H1 (cell line): ENCODE measurements at regions not wholly inside any gene's neighbourhood (a gene's known extent, or its start where the extent isn't known, plus 50 kb on each side); places are given as distances from the start of the nearest gene placed in this dataset.

ENCODE experiments used
- CTCF ChIA-PET: fragments of 300-600 bp; sonication (Branson Sonifier 250); formaldehyde crosslinking; loops from one replicate; lab custom pipeline; 2021; ENCODE audit not compliant: partially characterized antibody; lab: Charles Lee
- POLR2A ChIA-PET: fragments of 300-600 bp; sonication (Branson Sonifier 250); formaldehyde crosslinking; loops from one replicate; lab custom pipeline; 2021; ENCODE audit warnings: inconsistent platforms; ENCODE audit not compliant: partially characterized antibody; lab: Charles Lee
- DNase-seq, 2 experiments: peaks; one replicate each; pipeline versions ENCODE4 v3.0.0 to v3.0.0-alpha.2; 2010 to 2022; ENCODE audit warnings: low spot score in 2 of 2, low read depth in 1 of 2, mixed read lengths in 1 of 2
- FAIRE-seq: peaks from 2 replicates; lab custom pipeline; 2011; peaks lifted over from hg19 to GRCh38; lab: Jason Lieb, UNC
- H2AFZ ChIP-seq: 2 replicates; pipeline ENCODE4 v1.8.1; 2012; ENCODE audit warnings: low read length, inconsistent platforms
- H2AK5ac ChIP-seq: 2 replicates; pipeline ENCODE4 v1.6.1; 2013; ENCODE audit warnings: low read depth, low read length
- H2BK120ac ChIP-seq: replicated peaks from 2 replicates; pipeline ENCODE3; 2013; ENCODE audit warnings: low read depth, low read length, inconsistent platforms
- H2BK12ac ChIP-seq: 2 replicates; pipeline ENCODE4 v1.6.1; 2013; ENCODE audit warnings: low read depth, low read length
- H2BK15ac ChIP-seq: 2 replicates; pipeline ENCODE4 v1.6.1; 2013; ENCODE audit warnings: low read length
- H2BK20ac ChIP-seq: 2 replicates; pipeline ENCODE4 v1.6.1; 2013; ENCODE audit warnings: low read length
- H2BK5ac ChIP-seq: 2 replicates; pipeline ENCODE4 v1.6.1; 2013; ENCODE audit warnings: low read depth, low read length
- H3K14ac ChIP-seq: 2 replicates; pipeline ENCODE4 v1.6.1; 2013; ENCODE audit warnings: inconsistent platforms; ENCODE audit not compliant: insufficient read length
- H3K18ac ChIP-seq: 2 replicates; pipeline ENCODE4 v1.6.1; 2013; ENCODE audit warnings: low read length; ENCODE audit errors: extremely low read depth
- H3K23ac ChIP-seq: 2 replicates; pipeline ENCODE4 v1.6.1; 2013; ENCODE audit warnings: inconsistent platforms; ENCODE audit not compliant: insufficient read length
- H3K23me2 ChIP-seq: 2 replicates; pipeline ENCODE4 v1.6.1; 2013; ENCODE audit warnings: low read depth, low read length
- H3K27ac ChIP-seq: 2 replicates; pipeline ENCODE4 v1.6.1; 2011; ENCODE audit warnings: low read depth, low read length, inconsistent platforms
- H3K27me3 ChIP-seq, 4 experiments: replicated peaks in 1 of 4; 1 replicate in 1 of 4; 2 replicates in 3 of 4; pipeline versions ENCODE4 v1.6.1 to v1.8.1; 2011 to 2013; ENCODE audit warnings: low read length in 3 of 4, mild to moderate bottlenecking in 3 of 4, inconsistent platforms in 2 of 4, mixed read lengths in 2 of 4, moderate library complexity in 1 of 4; ENCODE audit not compliant: control insufficient read depth in 3 of 4, insufficient read depth in 3 of 4; ENCODE audit errors: extremely low read depth in 1 of 4
- H3K36me3 ChIP-seq, 4 experiments: 2 replicates each; pipeline versions ENCODE4 v1.6.1 to v1.8.1; 2011 to 2013; ENCODE audit warnings: mild to moderate bottlenecking in 4 of 4, low read length in 3 of 4, moderate library complexity in 2 of 4, control low read depth in 1 of 4, inconsistent platforms in 1 of 4; ENCODE audit not compliant: insufficient read depth in 4 of 4, control insufficient read depth in 2 of 4
- H3K4ac ChIP-seq: replicated peaks from 2 replicates; pipeline ENCODE3; 2013; ENCODE audit warnings: low read length, low read depth, mixed read lengths, inconsistent platforms; ENCODE audit not compliant: insufficient read length
- H3K4me1 ChIP-seq, 4 experiments: replicated peaks in 1 of 4; 1 replicate in 1 of 4; 2 replicates in 3 of 4; pipeline versions ENCODE4 v1.6.1 to v1.8.1; 2011 to 2013; ENCODE audit warnings: low read length in 3 of 4, inconsistent platforms in 2 of 4, mixed read lengths in 1 of 4; ENCODE audit not compliant: insufficient read depth in 4 of 4, control insufficient read depth in 3 of 4
- H3K4me2 ChIP-seq, 2 experiments: 2 replicates each; pipeline versions ENCODE4 v1.6.1 to v1.8.1; 2011 to 2013; ENCODE audit warnings: low read depth in 2 of 2, low read length in 2 of 2, control low read depth in 1 of 2, inconsistent platforms in 1 of 2, mild to moderate bottlenecking in 1 of 2; ENCODE audit not compliant: insufficient read depth in 1 of 2
- H3K4me3 ChIP-seq, 4 experiments: fragments of 200-600, 300-600 bp in 1 of 4; sonication (generic), shearing (Covaris generic), sonication (Bioruptor Twin) in 1 of 4; 2 replicates each; pipeline versions ENCODE4 v1.5.1 to v1.8.1; 2011 to 2016; ENCODE audit warnings: low read length in 4 of 4, low read depth in 3 of 4, control low read depth in 2 of 4, inconsistent platforms in 2 of 4, mild to moderate bottlenecking in 2 of 4, mixed read lengths in 1 of 4, moderate library complexity in 1 of 4; ENCODE audit not compliant: insufficient read depth in 2 of 4; ENCODE audit errors: extremely low read depth in 1 of 4
- H3K56ac ChIP-seq: replicated peaks from 2 replicates; pipeline ENCODE3; 2013; ENCODE audit warnings: low read depth, mild to moderate bottlenecking, mixed read lengths, low read length, inconsistent platforms; ENCODE audit not compliant: insufficient read length
- H3K79me1 ChIP-seq: 2 replicates; pipeline ENCODE4 v1.6.1; 2013; ENCODE audit warnings: low read depth, low read length, control low read depth
- H3K79me2 ChIP-seq, 2 experiments: 2 replicates each; pipeline versions ENCODE4 v1.6.1 to v1.8.1; 2012 to 2013; ENCODE audit warnings: low read length in 2 of 2, mild to moderate bottlenecking in 2 of 2, inconsistent platforms in 1 of 2; ENCODE audit not compliant: insufficient read depth in 2 of 2, control insufficient read depth in 1 of 2
- H3K9ac ChIP-seq, 4 experiments: replicated peaks in 1 of 4; 1 replicate in 1 of 4; 2 replicates in 3 of 4; pipeline versions ENCODE4 v1.6.1 to v1.8.1; 2011 to 2013; ENCODE audit warnings: low read depth in 3 of 4, low read length in 3 of 4, control low read depth in 2 of 4, mild to moderate bottlenecking in 2 of 4, moderate library complexity in 2 of 4, inconsistent platforms in 1 of 4; ENCODE audit errors: extremely low read depth in 1 of 4
- H3K9me3 ChIP-seq, 2 experiments: 2 replicates each; pipeline versions ENCODE4 v1.6.1 to v1.8.1; 2012 to 2013; ENCODE audit warnings: mild to moderate bottlenecking in 2 of 2, moderate library complexity in 2 of 2, control low read depth in 1 of 2, inconsistent platforms in 1 of 2, low read depth in 1 of 2, low read length in 1 of 2, mixed read lengths in 1 of 2; ENCODE audit not compliant: insufficient read depth in 2 of 2
- H4K20me1 ChIP-seq, 2 experiments: replicated peaks in 1 of 2; 2 replicates each; pipeline versions ENCODE3 to v1.8.1; 2011 to 2013; ENCODE audit warnings: inconsistent platforms in 2 of 2, low read length in 2 of 2, mild to moderate bottlenecking in 1 of 2; ENCODE audit not compliant: insufficient read depth in 2 of 2, control insufficient read depth in 1 of 2
- H4K5ac ChIP-seq: 2 replicates; pipeline ENCODE4 v1.6.1; 2013; ENCODE audit warnings: low read length, low read depth, mixed read lengths, inconsistent platforms; ENCODE audit not compliant: insufficient read length
- H4K8ac ChIP-seq: 2 replicates; pipeline ENCODE4 v1.8.0; 2013; ENCODE audit warnings: mild to moderate bottlenecking, moderate library complexity, low read length, inconsistent platforms; ENCODE audit not compliant: insufficient read depth; ENCODE audit errors: extremely low read depth
- H4K91ac ChIP-seq: replicated peaks from 2 replicates; pipeline ENCODE3; 2013; ENCODE audit warnings: low read length, mixed read lengths, inconsistent platforms; ENCODE audit not compliant: insufficient read length
- SP4 ChIP-seq: IDR thresholded peaks from 2 replicates; pipeline ENCODE4 v1.6.1; 2012; ENCODE audit warnings: low read length, inconsistent platforms
- WGBS, 2 experiments: shearing (Covaris generic) in 1 of 2; methylation state at CpG; one replicate each; pipeline versions ENCODE4 v1.1.6 to v1.1.7; 2013 to 2015; ENCODE audit warnings: low lambda C conversion rate in 2 of 2, mixed read lengths in 2 of 2, inconsistent platforms in 1 of 2, low coverage in 1 of 2, missing lambda C conversion rate in 1 of 2; ENCODE audit not compliant: insufficient replicate concordance in 2 of 2, insufficient coverage in 1 of 2, insufficient read length in 1 of 2; ENCODE audit errors: extremely low coverage in 1 of 2, missing lambda C conversion rate in 1 of 2; 5-methylcytosine and 5-hydroxymethylcytosine counted together

GRCh38 chr14:34345718-34346465 lies 116.1 kb downstream of the SPTSSA start:
- H4K20me1 ChIP-seq: no peaks in the 10 kb centered on the region
- H2BK15ac ChIP-seq: no peak overlapping the region
- no peak overlapping the region for H4K5ac ChIP-seq
- H3K27me3 ChIP-seq: no peaks in the 10 kb centered on the region
- no peak overlapping the region for H3K27ac ChIP-seq
- H3K18ac ChIP-seq: no peak overlapping the region
- no peak overlapping the region for H3K56ac ChIP-seq
- H3K9me3 ChIP-seq: peaks cover 8 to 18% of the 10 kb centered on the region in 2 experiments; a peak in 3 of 4 replicates
- H3K4me3 ChIP-seq: no peak overlapping the region
- H2BK120ac ChIP-seq: no peak overlapping the region
- no peak overlapping the region for H3K4ac ChIP-seq
- H3K4me1 ChIP-seq: no peaks in the 10 kb centered on the region
- no peak overlapping the region for H4K91ac ChIP-seq
- H3K79me2 ChIP-seq: no peaks in the 10 kb centered on the region
- H4K8ac ChIP-seq: no peak overlapping the region
- H3K23me2 ChIP-seq: no peaks in the 10 kb centered on the region
- H2BK5ac ChIP-seq: no peak overlapping the region
- H3K4me2 ChIP-seq: no peak overlapping the region
- POLR2A ChIA-PET: no interaction called here
- no peak for TF ChIP-seq SP4
- TF ChIP-seq, all 59 proteins: peak for 0
- CTCF ChIA-PET: interaction anchor here (0.6 to 3.3 kb wide), 2 partner anchors 14 to 33 kb away, joined by 3 to 12 read pairs; no protein-coding TSS in a partner anchor
- peaks cover 0 to 5% (median 0%) of the 10 kb centered on the region in 4 experiments; a peak in 1 of 8 replicates for H3K36me3 ChIP-seq
- no peak overlapping the region for H2BK20ac ChIP-seq
- H3K14ac ChIP-seq: no peak overlapping the region
- no peak overlapping the region for H2AFZ ChIP-seq
- H3K23ac ChIP-seq: no peak overlapping the region
- FAIRE-seq (no peak), DNase-seq (no peak)
- WGBS, 2 experiments: 84% methylated on average over 22 of the region's 26 CpGs; no CpG with 5 or more reads in 1 of the 2 experiments
- no peak overlapping the region for H2BK12ac ChIP-seq
- H3K79me1 ChIP-seq: no peaks in the 10 kb centered on the region
- no peak overlapping the region for H2AK5ac ChIP-seq
- no peak overlapping the region for H3K9ac ChIP-seq
